ENCODE measurements at regions not wholly inside any gene's neighbourhood (a gene's known extent, or its start where the extent isn't known, plus 50 kb on each side); places are given as distances from the start of the nearest gene placed in this dataset.

- peak; percentile 53; the same call in 1 of the 2 replicates for TF ChIP-seq SNAPC5 (CRISPR knock-in tag; IDR thresholded peaks at IDR 0.05; ENCODE audit: borderline replicate concordance)
- TF ChIP-seq ZNF205 (CRISPR knock-in tag; IDR thresholded peaks at IDR 0.05), result no peak
- TF ChIP-seq ZBTB4 (CRISPR knock-in tag; IDR thresholded peaks at IDR 0.05; ENCODE audit: borderline replicate concordance), result no peak
- peak; percentile 89 for TF ChIP-seq CTCF (CRISPR knock-in tag; IDR thresholded peaks at IDR 0.05)
- peak; percentile 36; the same call in 1 of the 2 replicates for TF ChIP-seq FOXA3 (CRISPR knock-in tag; IDR thresholded peaks at IDR 0.05)
- peak; percentile 9; the same call in 1 of the 2 replicates for TF ChIP-seq GATAD2A (CRISPR knock-in tag; IDR thresholded peaks at IDR 0.05)
- TF ChIP-seq SOX5 (CRISPR knock-in tag; IDR thresholded peaks at IDR 0.05; ENCODE audit: borderline replicate concordance), result peak; percentile 30; the same call in 1 of the 2 replicates
- TF ChIP-seq ZFP36L2 (CRISPR knock-in tag; IDR thresholded peaks at IDR 0.05), result 0 out of 2 replicates have a peak, but pooled peaks have one; percentile 60
- TF ChIP-seq SRF (IDR thresholded peaks at IDR 0.05; ENCODE audit: low read depth, low read length), result no peak
- TF ChIP-seq ZNF652 (CRISPR knock-in tag; IDR thresholded peaks at IDR 0.05; ENCODE audit: borderline replicate concordance, low read depth), result no peak
- TF ChIP-seq MIXL1 (CRISPR knock-in tag; IDR thresholded peaks at IDR 0.05), result 0 out of 2 replicates have a peak, but pooled peaks have one; percentile 11
- peak; percentile 38 for TF ChIP-seq ASH2L (IDR thresholded peaks at IDR 0.05; ENCODE audit: insufficient read length, low read depth, low read length)
- TF ChIP-seq KLF9 (CRISPR knock-in tag; IDR thresholded peaks at IDR 0.05; ENCODE audit: low read depth), result no peak
- TF ChIP-seq MLX (CRISPR knock-in tag; IDR thresholded peaks at IDR 0.05), result 0 out of 2 replicates have a peak, but pooled peaks have one; percentile 13
- TF ChIP-seq CREM (IDR thresholded peaks at IDR 0.05), result no peak
- no peak for TF ChIP-seq CREM (CRISPR knock-in tag; IDR thresholded peaks at IDR 0.05)
- TF ChIP-seq ZNF263 (CRISPR knock-in tag; IDR thresholded peaks at IDR 0.05), result no peak
- TF ChIP-seq SRSF9 (IDR thresholded peaks at IDR 0.05; ENCODE audit: borderline replicate concordance, insufficient read depth, low read depth, low read length, poor library complexity, severe bottlenecking), result no peak
- TF ChIP-seq AHDC1 (CRISPR knock-in tag; IDR thresholded peaks at IDR 0.05; ENCODE audit: borderline replicate concordance), result 0 out of 2 replicates have a peak, but pooled peaks have one; percentile 30
- TF ChIP-seq ZNF670 (CRISPR knock-in tag; IDR thresholded peaks at IDR 0.05; ENCODE audit: borderline replicate concordance), result 0 out of 2 replicates have a peak, but pooled peaks have one; percentile 30
Measured at GRCh38 chr14:34322940-34323418, 139.1 kb downstream of the SPTSSA start (continued).

Measured in HepG2 (cell line).